Testis (tissue), 2 donors: ENCODE measurements at regions not wholly inside any gene's neighbourhood (a gene's known extent, or its start where the extent isn't known, plus 50 kb on each side); places are given as distances from the start of the nearest gene placed in this dataset.

ENCODE experiments used
- POLR2A ChIP-seq: fragments of 450-650 bp; IDR thresholded peaks from one replicate; pipeline ENCODE4 v1.6.1; 2017; ENCODE audit warnings: antibody characterized with exemption, mild to moderate bottlenecking, moderate library complexity
- TF ChIP-seq, protein P1 (sequence below), 3 experiments: fragments of 450-650 bp in 2 of 3; fragments of 200-600 bp in 1 of 3; sonication (generic) in 1 of 3; IDR thresholded peaks; one replicate each; pipeline ENCODE4 v1.5.1; 2016 to 2019; ENCODE audit warnings: antibody characterized with exemption in 3 of 3, mild to moderate bottlenecking in 2 of 3, moderate library complexity in 1 of 3

DNA sequence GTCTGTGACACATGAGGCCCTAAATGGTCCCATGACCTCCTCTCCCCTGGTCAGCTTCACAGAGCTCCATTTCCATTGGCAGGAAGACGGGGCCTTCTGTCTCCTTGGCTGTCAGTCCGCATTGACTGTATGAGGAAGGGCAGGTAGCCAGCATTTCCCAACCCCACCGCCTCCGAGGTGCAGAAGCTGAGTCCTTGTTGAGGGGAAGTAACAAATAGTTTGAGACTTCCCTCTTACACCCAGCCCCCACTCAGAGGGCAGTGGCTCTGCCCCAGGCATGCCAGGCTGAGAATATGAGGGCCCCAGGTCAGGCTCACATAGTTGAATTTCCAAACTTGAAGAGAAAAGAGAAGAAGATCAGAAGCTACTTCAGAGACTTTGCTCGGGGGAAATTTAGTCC, 611.1 kb downstream of the BRD1 start:
- TF ChIP-seq, protein P1, sequence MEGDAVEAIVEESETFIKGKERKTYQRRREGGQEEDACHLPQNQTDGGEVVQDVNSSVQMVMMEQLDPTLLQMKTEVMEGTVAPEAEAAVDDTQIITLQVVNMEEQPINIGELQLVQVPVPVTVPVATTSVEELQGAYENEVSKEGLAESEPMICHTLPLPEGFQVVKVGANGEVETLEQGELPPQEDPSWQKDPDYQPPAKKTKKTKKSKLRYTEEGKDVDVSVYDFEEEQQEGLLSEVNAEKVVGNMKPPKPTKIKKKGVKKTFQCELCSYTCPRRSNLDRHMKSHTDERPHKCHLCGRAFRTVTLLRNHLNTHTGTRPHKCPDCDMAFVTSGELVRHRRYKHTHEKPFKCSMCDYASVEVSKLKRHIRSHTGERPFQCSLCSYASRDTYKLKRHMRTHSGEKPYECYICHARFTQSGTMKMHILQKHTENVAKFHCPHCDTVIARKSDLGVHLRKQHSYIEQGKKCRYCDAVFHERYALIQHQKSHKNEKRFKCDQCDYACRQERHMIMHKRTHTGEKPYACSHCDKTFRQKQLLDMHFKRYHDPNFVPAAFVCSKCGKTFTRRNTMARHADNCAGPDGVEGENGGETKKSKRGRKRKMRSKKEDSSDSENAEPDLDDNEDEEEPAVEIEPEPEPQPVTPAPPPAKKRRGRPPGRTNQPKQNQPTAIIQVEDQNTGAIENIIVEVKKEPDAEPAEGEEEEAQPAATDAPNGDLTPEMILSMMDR (IDR thresholded peaks at IDR 0.05): no peak
- no peak for TF ChIP-seq POLR2A
